GM23338 (cell line): ENCODE measurements at regions not wholly inside any gene's neighbourhood (a gene's known extent, or its start where the extent isn't known, plus 50 kb on each side); places are given as distances from the start of the nearest gene placed in this dataset.
"Not testable (repeated sequence)": the region's sequence is repeated elsewhere in the genome, so short reads cannot be mapped to it uniquely, and the experiment has no call there.

Source experiments
- ATAC-seq: fragments of 200-7000 bp; cut with Tn5 transposase; 3 replicates; pipeline ENCODE4 v1.9.1; 2020
- DNase-seq: peaks from one replicate; pipeline ENCODE4 v3.0.0-alpha.2; 2015; ENCODE audit warnings: low spot score
- H2AFZ ChIP-seq: fragments of 200-600 bp; sonication (generic); 2 replicates; pipeline ENCODE4 v1.8.0; 2016; ENCODE audit warnings: antibody characterized with exemption, mild to moderate bottlenecking, moderate library complexity
- H3F3A ChIP-seq: fragments of 200-600 bp; sonication (generic); replicated peaks from 2 replicates; pipeline ENCODE4 v1.8.0; 2017; ENCODE audit warnings: antibody characterized with exemption, mixed run types, low read depth
- H3K27ac ChIP-seq: fragments of 200-600 bp; sonication (generic); 2 replicates; pipeline ENCODE4 v1.6.1; 2016; ENCODE audit warnings: low read depth
- H3K27me3 ChIP-seq: fragments of 200-600 bp; sonication (generic); 2 replicates; pipeline ENCODE4 v1.8.0; 2016; ENCODE audit warnings: mild to moderate bottlenecking, mixed run types, moderate library complexity; ENCODE audit not compliant: insufficient read depth
- H3K36me3 ChIP-seq: fragments of 200-600 bp; sonication (generic); 2 replicates; pipeline ENCODE4 v1.8.0; 2016; ENCODE audit warnings: mild to moderate bottlenecking; ENCODE audit not compliant: insufficient read depth
- H3K4me1 ChIP-seq: fragments of 200-600 bp; sonication (generic); 2 replicates; pipeline ENCODE4 v1.8.0; 2016; ENCODE audit warnings: mild to moderate bottlenecking, moderate library complexity; ENCODE audit not compliant: insufficient read depth
- H3K4me2 ChIP-seq: fragments of 200-600 bp; sonication (generic); 2 replicates; pipeline ENCODE4 v1.7.1; 2017; ENCODE audit warnings: mixed run types
- H3K4me3 ChIP-seq: fragments of 200-600 bp; sonication (generic); 2 replicates; pipeline ENCODE4 v1.6.1; 2016; ENCODE audit warnings: mixed run types
- H3K79me2 ChIP-seq: fragments of 200-600 bp; sonication (generic); replicated peaks from 2 replicates; pipeline ENCODE4 v1.8.0; 2017; ENCODE audit warnings: mild to moderate bottlenecking; ENCODE audit not compliant: insufficient read depth
- H3K9me2 ChIP-seq: fragments of 200-600 bp; sonication (generic); 2 replicates; pipeline ENCODE4 v1.8.0; 2017; ENCODE audit not compliant: insufficient read depth
- H4K20me1 ChIP-seq: fragments of 200-600 bp; sonication (generic); replicated peaks from 2 replicates; pipeline ENCODE4 v1.8.0; 2017; ENCODE audit warnings: mild to moderate bottlenecking; ENCODE audit not compliant: insufficient read depth
- H3K27ac Mint-ChIP-seq: 2 replicates; pipeline ENCODE4 v1.8.0; 2020; ENCODE audit warnings: inconsistent platforms, mild to moderate bottlenecking, moderate library complexity, mixed read lengths
- H3K27me3 Mint-ChIP-seq: 3 replicates; pipeline ENCODE4 v1.8.0; 2022; ENCODE audit warnings: low read depth, mild to moderate bottlenecking, moderate library complexity, mixed read lengths, inconsistent platforms; ENCODE audit not compliant: insufficient read depth, poor library complexity
- H3K36me3 Mint-ChIP-seq: 3 replicates; pipeline ENCODE4 v1.8.0; 2021; ENCODE audit warnings: low read depth, mild to moderate bottlenecking, inconsistent platforms, moderate library complexity, mixed read lengths
- H3K4me1 Mint-ChIP-seq: 3 replicates; pipeline ENCODE4 v1.8.0; 2020; ENCODE audit warnings: mild to moderate bottlenecking, inconsistent platforms, mixed read lengths
- H3K4me3 Mint-ChIP-seq: 3 replicates; pipeline ENCODE4 v1.8.0; 2021; ENCODE audit warnings: moderate library complexity, mild to moderate bottlenecking, inconsistent platforms, mixed read lengths
- H3K9me3 Mint-ChIP-seq: 3 replicates; pipeline ENCODE4 v1.8.0; 2020; ENCODE audit warnings: moderate library complexity, mild to moderate bottlenecking, inconsistent platforms, mixed read lengths
- CREB1 ChIP-seq: fragments of 250-450 bp; sonication (Bioruptor Pico); IDR thresholded peaks from 2 replicates; pipeline ENCODE4 v1.5.0; 2020; ENCODE audit warnings: low read depth, mild to moderate bottlenecking, moderate library complexity
- EZH2phosphoT487 ChIP-seq: fragments of 200-600 bp; sonication (generic); IDR thresholded peaks from one replicate; pipeline ENCODE4 v1.8.1; 2018; ENCODE audit warnings: antibody characterized with exemption; ENCODE audit not compliant: unreplicated experiment
- POLR2AphosphoS5 ChIP-seq: IDR thresholded peaks from 2 replicates; pipeline ENCODE4 v1.6.1; 2016; ENCODE audit warnings: antibody characterized with exemption, low read depth
- ZNF462 ChIP-seq: fragments of 250-450 bp; sonication (Bioruptor Pico); IDR thresholded peaks from 2 replicates; pipeline ENCODE4 v1.5.0; 2020; ENCODE audit warnings: mild to moderate bottlenecking, moderate library complexity

- TF ChIP-seq ZNF462 (CRISPR knock-in tag): no peak
- no peak for TF ChIP-seq EZH2phosphoT487
- no peak for TF ChIP-seq CREB1
- no peak for TF ChIP-seq POLR2AphosphoS5
These were observed 1556.7 kb downstream of the FOXD4L5 start (continued) for GRCh38 chr9:63728287-63728686.

DNA sequence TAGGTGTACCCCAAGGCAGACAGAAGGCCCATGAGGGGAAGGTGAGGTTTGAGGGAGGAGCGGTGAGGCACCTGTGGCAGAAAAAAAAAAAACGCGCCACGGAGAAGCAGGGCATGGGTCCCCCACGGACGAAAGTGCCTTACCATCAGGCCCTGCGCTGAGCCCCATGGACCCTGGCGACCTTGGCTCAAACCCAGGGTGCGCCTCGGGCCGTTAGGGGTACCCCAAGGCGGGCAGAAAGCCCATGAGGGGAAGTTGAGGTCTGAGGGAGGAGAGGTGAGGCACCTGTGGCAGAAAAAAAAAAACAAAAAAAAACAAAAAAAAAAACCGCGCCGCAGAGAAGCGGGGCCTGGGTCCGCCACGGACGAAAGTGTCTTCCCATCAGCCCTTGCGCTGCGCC, 1576.7 kb downstream of the FOXD4L5 start:
- not testable (repeated sequence) for H3K27me3 ChIP-seq, H3K36me3 Mint-ChIP-seq, H3K4me2 ChIP-seq, H3K4me3 ChIP-seq, H3K36me3 ChIP-seq, H2AFZ ChIP-seq, H3K4me3 Mint-ChIP-seq, H3F3A ChIP-seq, H3K9me2 ChIP-seq, DNase-seq, ATAC-seq, H3K4me1 Mint-ChIP-seq, H3K4me1 ChIP-seq, H3K27ac ChIP-seq, H3K79me2 ChIP-seq, H3K27ac Mint-ChIP-seq, H3K27me3 Mint-ChIP-seq, H4K20me1 ChIP-seq
- peaks cover 40% of the 10 kb centered on the region for H3K9me3 Mint-ChIP-seq

GRCh38 chr9:63704456-63704855, 1580.6 kb downstream of the FOXD4L5 start:
- H3K36me3 Mint-ChIP-seq: peaks cover 16% of the 10 kb centered on the region
- not testable (repeated sequence) for H3F3A ChIP-seq, H3K4me3 ChIP-seq, H3K9me2 ChIP-seq, H3K27me3 ChIP-seq, H3K4me2 ChIP-seq, H3K4me1 ChIP-seq, H3K79me2 ChIP-seq, H2AFZ ChIP-seq, H3K27ac ChIP-seq, H3K27ac Mint-ChIP-seq, DNase-seq, H3K4me1 Mint-ChIP-seq, H3K27me3 Mint-ChIP-seq, H4K20me1 ChIP-seq, H3K36me3 ChIP-seq, H3K4me3 Mint-ChIP-seq, ATAC-seq
- peaks cover 43% of the 10 kb centered on the region for H3K9me3 Mint-ChIP-seq

- H3K4me2 ChIP-seq, H3K27me3 ChIP-seq, H3K4me3 ChIP-seq, H3K27ac Mint-ChIP-seq, H3K9me2 ChIP-seq, H2AFZ ChIP-seq, H3K79me2 ChIP-seq, H3K27me3 Mint-ChIP-seq, H3K4me3 Mint-ChIP-seq, H3K27ac ChIP-seq, H4K20me1 ChIP-seq, H3K36me3 ChIP-seq, H3K4me1 ChIP-seq, H3K4me1 Mint-ChIP-seq, DNase-seq, ATAC-seq, H3F3A ChIP-seq: not testable (repeated sequence)
- Mint-ChIP-seq H3K9me3 (peaks cover 41% of the 10 kb centered on the region), H3K36me3 (peaks cover 16% of the 10 kb centered on the region)
These were observed 1581.3 kb downstream of the FOXD4L5 start for GRCh38 chr9:63703670-63704069.

DNA sequence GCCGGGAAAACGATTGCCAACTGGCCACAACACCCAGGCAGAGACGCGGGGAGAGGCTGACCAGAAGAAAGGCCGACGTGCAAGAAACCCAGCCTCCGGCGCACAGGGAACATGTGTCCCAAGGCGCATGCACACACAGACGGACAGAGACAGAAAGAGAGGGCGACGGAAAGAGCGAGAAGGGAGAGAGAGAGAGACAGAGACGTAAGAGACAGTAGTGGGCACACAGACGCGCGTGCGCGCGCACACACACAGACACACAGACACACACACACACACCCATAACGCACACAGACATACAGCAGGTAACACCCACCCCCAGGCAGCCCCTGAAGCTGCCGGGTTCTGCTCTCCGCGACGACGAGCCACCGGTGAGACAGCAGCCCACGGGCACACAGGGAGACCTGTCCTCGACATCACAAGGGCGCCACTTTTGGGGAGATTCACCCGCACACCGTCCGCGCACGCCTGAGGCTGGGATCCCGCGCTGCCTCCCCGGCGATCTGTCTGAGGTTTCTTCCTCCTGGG, 1581.8 kb downstream of the FOXD4L5 start:
- not testable (repeated sequence) for H3K27ac Mint-ChIP-seq, H3K4me1 ChIP-seq, H3K4me3 ChIP-seq, ATAC-seq, H3K79me2 ChIP-seq, H3K36me3 ChIP-seq, H3K27me3 ChIP-seq, H3K9me2 ChIP-seq, H4K20me1 ChIP-seq, H3K27me3 Mint-ChIP-seq, H3K4me2 ChIP-seq, DNase-seq, H3K4me3 Mint-ChIP-seq, H3F3A ChIP-seq, H2AFZ ChIP-seq, H3K27ac ChIP-seq, H3K4me1 Mint-ChIP-seq
- Mint-ChIP-seq H3K36me3 (peaks cover 16% of the 10 kb centered on the region), H3K9me3 (peaks cover 36% of the 10 kb centered on the region)
